ENCODE measurements at regions not wholly inside any gene's neighbourhood (a gene's known extent, or its start where the extent isn't known, plus 50 kb on each side); places are given as distances from the start of the nearest gene placed in this dataset.
"Not testable (repeated sequence)": the region's sequence is repeated elsewhere in the genome, so short reads cannot be mapped to it uniquely, and the experiment has no call there.

DNA sequence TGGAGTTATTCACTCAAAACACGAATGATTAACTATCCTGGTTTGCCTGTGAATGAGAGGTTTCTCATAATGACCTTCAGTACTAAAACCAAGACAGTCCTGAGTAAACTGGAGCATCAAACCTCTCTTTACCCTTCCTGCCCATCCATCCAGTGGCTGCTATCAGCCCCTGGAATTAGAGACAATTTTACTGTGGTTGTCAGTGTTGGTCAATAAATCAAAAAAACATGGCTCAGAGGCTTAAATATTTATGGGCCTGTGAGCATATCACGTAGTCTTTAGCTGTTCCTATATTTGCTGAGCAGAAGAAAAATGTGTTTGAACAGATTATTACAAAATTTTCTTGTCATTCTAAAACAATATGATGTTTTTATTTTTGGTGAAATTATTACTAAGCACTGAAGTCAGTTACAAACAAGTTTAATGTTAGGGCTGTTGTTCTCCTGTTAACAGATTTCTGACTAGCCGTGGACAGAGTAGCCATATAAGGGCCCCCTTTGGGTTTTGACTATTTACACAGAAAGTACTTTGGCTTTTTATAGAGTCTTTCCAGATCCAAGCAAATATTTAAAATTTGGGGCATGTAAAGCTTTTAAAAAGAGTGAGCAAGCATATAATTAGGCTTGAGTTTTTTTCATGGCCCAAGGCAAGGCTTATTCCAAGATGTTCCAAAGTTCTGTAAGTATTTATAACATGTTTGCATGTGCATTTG is 580.9 kb downstream of the DIPK2A start:
- no peak for DNase-seq

DNA sequence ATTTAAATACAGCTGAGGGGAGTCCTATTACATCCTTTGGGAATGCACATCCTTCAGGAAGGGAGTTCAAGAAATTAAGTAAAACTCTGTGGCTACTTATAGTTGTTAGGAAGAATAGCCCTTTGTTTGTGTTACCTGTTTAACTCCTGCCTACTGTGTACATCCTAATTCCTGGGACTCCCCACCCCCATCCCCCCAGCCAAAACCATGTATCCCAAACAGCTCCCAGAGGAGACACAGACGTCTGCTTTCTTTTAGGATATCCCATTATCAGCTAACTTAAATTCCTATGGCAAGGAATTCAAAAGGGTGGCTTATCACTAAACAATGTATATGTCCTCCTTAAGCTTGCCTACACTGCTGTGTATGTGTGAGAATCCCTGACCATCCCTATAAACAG is 581.7 kb downstream of the DIPK2A start:
- no peak for DNase-seq

DNA sequence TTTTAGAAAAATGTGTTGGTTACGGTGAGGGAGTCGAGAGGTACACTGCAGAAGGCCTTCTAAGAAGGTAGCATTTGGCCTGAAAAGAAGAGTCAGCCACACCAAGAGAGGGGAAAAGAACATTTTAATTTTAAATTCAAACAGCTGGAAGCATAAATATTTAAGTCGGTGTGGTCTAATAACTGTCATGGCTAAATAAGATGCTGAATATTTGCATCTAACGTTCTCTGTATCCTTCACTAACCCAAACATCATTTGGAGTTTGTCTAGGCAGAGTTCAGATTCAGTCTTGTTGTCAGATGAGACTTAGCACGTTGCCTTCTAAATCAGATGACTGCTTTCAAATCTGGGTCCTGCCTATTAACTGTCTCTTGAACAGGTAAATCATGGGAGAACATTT is 583.3 kb downstream of the DIPK2A start:
- DNase-seq = no peak

DNA sequence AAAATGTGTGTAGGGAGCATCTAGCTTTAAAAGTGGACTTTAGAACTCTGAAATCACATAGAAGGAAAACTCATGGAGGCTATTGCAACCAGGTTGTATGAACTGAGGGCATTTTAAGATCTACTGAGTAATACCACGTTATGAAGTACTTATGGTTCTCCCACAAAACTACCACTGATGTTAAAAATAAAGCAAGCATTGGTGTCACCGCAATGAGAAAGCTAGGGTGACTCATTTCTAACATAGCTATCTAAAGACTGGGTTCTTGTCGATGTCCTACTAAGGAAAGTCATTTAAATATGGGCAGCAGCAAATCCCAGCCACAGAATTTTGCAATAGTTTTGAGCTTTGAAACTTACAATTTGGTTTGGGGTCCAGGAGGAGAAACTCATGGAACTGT is 584.8 kb downstream of the DIPK2A start:
- DNase-seq = no peak

DNA sequence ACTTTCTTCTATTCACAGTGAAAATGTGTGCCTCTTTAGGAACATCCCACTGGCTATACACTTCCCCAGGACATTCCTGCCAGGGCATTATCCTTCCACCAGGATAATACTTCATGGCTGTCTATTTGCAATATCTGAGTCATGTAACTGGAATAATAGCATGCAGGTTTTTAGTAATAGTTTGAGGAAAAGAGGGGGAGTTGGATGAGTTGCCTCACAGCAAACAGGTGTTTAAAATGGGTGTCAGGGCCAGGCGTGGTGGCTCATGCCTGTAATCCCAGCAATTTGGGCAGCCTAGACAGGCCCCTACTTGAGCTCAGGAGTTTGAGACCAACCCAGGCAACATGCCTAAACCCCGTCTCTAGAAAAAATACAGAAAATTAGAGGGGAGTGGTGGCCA is 585.9 kb downstream of the DIPK2A start:
- DNase-seq = no peak

DNA sequence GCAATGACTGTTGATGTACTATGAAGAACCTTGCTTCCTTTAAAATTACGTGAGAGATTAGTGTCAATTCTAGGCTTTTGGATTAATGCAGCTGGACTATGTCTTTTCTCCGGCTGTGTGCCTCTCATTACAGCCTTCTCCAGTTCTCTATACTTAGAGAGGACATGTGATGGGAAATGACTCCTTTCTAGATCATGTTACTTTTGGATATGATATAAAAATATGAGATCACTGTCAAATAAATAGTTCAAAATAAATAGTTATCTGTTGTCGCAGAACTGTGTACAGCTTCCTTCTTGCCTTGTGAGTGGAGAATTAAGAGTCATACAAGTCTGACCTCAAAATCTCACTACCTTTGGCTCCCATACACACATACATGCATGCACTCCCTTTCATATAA is 592.4 kb downstream of the DIPK2A start:
- DNase-seq = no peak

DNA sequence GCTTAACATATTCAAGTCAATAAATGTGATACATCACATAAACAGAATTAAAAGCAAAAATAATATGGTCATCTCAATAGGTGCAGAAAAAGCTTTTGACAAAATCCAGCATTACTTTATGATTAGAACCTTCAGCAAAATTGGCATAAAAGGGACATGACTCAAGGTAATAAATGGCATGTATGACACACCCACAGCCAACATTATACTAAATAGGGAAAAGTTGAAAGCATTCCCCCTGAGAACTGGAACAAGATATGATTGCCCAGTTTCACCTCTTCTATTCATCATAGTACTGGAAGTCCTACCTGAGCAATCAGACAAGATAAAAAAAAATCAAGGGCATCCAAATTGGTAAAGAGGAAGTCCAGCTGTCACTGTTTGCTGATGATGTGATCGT is 594.7 kb downstream of the DIPK2A start:
- no peak for DNase-seq

DNA sequence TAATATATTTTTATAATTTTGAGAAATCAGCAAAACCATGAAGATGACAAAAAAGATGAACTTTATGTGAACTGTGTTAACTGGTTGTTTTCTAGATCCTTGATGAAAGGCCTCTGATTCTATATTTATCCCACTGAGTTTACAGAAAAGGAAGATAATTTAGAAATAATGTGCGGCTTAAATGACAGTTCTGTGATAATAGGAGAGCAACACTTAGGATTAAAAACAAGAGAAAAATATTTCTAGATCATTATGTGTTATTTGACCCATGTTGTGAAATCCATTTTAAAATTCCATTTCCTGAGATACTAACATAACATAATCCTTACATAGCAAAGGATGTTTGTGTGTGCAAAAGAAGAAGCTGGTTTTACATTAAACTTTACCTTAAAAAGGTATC is 598.0 kb downstream of the DIPK2A start:
- no peak for DNase-seq

DNA sequence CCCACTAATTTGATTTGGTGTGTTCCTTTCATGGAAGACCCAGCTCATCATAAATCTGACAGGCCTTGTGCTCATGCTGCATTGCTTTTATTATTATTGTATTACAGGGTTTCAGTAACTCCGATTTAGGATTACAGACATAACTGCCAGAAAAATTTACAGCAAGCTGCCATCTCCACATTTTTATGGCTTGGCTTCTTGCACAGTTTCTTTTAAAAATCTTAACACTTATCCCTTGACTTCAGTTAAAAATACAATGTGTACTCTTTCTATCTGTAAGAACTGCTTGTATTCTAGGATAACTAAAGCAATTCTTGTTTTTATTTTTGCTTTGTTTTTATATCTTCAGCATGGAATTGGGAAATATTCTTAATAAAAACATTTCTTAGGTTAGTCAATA is 612.2 kb downstream of the DIPK2A start:
- no peak for DNase-seq

DNA sequence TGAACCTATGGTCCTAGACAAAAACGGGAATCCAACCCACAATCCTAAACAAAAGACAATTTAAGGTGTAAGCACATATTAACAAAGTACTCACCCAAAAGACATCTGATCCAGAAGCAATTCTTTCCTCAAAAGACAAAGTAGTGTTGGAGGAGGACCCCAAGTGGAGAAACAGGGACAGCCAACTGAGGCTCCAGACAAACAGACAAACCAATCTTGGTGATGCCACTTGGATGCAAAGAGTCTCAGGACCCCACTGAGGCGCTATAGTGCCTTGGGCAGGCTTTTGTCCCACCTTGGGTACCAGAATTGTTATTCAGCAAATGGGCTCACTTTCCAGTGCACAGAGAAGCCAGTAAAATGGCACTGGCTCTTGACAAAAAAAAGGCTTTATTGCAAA is 613.8 kb downstream of the DIPK2A start:
- no peak for DNase-seq

DNA sequence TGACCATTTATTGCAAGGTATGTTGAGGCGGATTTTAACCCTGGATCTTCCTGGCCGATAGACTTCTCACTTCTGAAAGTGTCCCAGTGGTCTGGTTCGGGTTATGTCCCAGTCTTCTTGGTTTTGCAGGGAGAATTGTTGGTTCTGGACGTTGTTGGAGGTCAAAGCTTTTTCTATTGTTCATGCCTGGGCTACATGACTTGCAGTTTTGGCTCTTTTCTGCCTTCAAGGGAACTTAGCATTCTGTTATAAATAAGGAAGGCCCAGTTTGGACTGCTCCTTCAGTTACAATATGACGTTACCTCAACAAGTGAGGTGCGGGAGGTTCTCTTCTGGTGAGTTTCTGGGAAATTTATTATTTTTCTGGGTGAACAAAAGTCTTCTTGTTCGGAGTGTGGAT is 614.3 kb downstream of the DIPK2A start:
- no peak for DNase-seq

DNA sequence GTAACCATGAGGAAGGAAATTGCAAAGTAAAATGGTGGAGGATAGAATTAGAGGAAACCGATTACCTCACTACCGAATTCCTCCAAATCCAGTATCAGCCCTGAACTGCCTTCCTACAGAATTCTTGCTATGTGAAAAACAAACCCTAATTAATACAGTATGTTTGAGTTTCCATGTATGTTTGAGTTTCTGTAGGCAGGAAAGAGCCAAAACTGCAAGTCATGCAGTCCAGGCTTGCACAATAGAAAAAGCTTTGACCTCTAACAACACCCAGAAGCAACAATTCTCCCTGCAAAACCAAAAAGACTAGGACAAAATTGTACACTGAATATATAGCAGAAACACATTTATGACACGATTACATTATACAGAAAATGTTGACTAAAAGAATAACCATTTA is 614.8 kb downstream of the DIPK2A start:
- DNase-seq = no peak

DNA sequence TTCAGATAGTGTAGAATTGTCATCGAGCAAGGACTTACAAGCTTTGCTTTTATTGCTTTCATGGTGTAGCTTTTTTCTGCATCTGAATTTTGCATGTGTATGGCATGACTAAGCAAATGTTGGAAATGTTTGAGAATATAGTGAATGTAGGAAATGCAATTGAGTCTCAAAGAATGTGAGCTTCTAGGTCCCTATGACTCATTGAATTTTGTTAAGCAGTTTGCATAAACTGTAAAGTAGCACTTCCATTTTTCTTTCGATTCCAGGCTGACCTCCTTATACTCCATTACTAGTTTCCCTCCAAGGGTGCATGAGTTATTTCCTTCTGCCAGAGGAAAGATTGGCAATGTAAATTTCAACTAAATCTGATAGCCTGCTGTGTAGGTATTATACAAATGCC is 619.2 kb downstream of the DIPK2A start:
- no peak for DNase-seq

DNA sequence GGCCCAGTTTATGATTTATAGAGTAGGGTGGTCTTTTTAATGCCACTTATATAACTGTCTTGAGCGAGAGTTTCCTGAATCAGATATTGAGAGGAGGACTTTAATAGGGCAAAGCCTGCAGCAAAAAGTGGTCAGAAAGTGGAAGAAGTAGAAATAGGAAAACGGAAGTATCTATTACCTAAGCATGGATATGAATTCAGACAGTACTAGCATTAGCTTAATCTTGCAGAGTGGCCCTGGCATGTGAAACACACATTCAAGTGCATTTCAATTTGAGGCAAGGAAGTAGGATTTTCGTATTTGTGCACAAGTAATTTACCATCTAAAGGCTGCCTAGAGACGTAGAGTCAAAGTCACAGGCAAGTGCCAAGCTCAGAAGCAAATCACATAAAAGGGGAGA is 622.3 kb downstream of the DIPK2A start:
- no peak for DNase-seq

DNA sequence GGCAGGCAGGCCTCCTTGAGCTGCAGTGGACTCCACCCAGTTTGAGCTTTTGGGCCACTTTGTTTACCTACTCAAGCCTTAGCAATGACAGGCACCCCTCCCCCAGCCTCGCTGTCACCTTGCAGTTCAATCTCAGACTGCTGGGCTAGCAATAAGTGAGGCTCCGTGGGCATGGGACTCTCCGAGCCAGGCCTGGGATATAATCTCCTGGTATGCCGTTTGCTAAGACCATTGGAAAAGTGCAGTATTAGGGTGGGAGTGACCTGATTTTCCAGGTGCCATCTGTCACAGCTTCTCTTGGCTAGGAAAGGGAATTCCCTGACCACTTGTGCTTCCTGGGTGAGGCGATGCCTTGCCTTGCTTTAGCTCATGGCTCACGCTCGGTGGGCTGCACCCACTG is 648.6 kb downstream of the DIPK2A start:
- DNase-seq = not testable (repeated sequence)

DNA sequence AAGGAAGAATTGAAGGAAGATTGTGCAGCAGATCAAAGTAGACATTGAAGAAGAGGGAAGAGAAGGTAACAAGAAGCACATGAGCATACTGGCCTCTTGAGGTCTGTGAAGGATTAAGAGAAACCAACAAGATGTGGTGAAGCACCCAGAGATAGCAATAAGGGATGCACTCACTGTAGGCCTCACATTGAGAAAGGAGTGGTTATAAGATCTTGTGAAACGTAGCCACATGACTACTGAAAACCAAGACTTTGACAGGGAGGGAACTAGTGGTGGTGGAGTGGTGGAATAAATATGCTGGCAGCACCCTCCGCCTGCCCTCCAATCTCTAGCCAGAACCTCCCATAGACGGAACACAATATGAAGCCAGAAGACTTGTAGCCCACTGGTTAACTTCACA is 651.2 kb downstream of the DIPK2A start:
- no peak for DNase-seq

DNA sequence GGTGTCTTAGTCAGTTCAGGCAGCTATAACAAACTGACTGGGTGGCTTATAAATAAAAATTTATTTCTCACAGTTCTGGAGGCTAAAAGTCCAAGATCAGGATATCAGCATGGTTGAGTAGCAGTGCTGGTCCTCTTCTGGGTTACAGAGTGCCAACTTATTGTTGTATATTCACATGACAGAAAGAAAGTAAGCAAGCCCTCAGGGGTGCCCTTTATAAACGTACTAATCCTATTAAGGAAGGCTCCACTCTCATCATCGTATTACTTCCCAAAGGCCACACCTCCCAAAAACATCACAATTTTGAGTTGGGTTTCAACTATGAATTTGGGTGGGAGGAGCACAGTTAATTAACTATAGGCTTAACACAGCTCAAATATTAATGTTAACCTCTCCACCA is 653.0 kb downstream of the DIPK2A start:
- no peak for DNase-seq

DNA sequence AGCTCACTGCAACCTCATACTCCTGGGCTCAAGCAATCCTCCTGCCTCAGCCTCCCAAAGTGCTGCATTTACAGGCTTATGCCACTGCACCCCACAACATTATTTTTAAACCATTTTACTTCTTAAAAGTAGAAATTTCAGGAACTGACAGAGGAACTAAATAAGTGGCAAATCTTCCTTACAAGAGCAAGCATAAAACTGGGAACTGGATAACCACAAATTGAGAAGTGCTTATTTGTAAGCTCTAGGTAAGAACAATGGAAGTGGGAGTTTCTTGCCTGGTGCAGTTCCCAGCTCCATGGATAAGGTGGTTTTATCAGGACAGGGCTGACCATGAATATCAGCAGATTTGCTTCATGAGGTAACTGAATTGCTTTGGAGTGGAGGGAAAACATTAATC is 655.2 kb downstream of the DIPK2A start:
- DNase-seq = no peak

DNA sequence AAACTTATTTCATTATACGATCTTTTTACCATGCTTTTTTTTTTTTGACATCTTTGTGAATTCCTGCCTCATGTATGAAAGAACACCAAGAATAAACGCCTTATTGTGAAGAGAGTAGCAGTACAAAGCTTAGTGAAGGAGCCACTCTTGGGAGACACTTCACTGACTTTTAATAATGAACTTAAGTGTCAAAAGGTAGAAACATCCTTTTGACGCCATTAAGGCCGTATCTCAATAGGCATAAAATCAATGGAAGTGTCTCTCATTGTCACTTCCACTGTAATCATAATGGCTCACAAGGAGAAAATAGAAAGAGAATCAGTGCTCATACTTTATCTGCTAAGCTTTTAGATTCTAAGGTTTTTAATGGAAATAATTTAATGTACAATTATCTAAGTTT is 657.8 kb downstream of the DIPK2A start:
- no peak for DNase-seq

DNA sequence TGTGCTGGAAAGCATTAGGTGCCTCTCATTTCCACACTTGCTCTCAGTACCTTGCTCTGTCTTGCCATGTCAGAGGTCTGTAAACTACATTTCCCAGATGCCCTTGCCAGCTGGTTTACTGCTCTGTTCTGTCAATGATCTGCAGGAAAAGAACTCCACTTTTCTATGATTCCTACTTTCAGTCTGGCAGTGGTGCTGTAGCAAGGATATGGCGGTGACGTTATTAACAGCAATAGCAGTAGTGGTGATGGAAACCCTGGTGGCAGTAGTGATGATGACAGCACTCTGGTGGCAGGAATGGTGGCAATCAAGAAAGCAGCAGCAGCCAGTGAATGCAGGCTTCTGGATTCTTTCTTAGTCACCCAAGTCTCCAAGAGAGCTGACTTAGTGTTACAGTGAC is 665.2 kb downstream of the DIPK2A start:
- no peak for DNase-seq

DNA sequence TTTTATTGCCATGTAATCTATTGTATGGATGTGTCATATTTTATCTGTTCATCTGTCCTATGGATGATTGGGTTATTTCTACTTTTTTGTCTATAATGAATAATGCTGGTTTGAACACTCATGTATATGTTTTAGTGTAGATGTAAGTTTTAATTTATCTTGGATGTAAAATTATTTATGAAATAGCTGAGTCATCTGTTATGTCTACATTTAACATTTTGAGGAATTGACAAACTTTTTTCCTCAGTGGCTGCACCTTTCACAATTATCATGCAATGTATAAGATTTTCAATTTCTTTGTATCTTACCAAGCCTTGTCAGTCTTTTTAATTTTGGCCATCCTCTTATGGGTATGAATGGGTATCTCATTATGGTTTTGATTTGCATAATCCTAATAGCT is 666.4 kb downstream of the DIPK2A start:
- DNase-seq = no peak

DNA sequence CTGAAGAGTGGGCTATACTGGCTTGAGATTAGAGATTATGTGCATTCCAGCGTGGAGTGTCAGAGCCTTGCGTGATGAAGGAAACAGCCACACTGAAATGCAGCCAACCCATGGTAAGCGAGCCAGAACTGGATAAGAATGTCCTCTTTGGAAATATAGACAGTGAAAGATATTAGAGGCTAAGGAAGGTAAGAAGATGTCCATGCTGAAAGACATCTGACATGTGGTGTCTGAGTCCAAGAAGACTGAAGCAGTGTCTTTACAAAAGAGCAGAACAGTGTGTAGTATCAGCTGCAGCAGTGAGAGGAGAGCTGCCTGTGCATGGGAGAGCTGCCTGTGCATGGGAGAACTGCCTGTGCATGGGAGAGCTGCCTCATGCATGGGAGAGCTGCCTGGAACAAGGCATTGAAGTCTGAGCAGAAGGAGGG is 672.2 kb downstream of the DIPK2A start:
- no peak for DNase-seq

DNA sequence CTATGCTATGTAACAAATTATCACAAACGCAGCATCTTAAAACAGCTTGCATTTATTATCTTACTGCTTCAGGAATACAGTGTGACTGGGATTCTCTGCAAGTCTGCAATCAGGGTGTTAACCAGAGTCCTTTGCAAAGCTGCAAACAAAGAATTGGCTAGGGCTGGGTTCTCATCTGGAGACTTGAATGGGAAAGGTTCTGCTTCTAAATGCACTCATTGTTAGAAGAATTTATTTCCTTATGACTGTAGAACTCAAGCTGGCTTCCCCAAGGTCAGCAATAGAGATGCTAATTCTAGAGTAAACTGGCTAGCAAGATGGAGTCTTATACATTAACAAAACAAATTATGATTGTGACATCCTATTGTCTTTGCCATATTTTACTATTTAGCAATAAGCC is 673.7 kb downstream of the DIPK2A start:
- no peak for DNase-seq

DNA sequence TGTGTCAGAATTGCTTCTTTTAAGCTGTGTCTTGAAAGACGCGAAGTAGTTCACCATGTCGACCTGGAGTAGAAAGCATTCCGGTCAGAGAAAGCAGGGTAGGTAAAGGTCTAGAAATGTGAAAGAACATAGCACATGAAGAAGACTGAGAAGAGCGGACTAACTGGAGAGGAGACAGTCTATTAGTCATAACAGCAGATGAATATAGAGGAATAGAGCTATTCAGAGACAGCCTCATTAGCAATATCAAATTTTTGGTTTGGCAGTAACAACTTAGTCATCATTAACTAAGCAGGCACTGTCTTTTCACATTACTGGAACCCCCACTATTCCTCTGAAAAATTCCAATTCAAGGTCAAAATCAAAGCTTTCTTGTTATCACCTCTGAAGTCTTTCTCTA is 678.8 kb downstream of the DIPK2A start:
- DNase-seq = no peak

DNA sequence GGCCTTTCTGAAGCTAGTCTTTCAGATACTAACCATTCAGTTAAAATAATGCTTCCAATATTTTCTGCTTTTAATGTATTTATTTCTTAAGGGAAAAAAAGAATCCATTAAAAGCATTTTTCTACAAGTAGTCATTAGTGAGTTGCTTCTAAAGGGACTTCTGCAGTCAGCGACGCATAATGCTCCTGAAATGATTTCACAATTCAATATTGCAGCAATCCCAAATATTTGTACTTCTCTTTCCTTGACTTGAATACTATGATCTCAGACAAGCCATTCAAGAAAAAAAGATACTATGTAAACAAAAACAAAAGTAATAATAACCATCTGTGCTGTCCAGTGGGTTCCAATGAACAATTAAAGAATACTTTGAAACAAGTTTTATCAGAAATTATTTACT is 681.0 kb downstream of the DIPK2A start:
- DNase-seq = no peak

DNA sequence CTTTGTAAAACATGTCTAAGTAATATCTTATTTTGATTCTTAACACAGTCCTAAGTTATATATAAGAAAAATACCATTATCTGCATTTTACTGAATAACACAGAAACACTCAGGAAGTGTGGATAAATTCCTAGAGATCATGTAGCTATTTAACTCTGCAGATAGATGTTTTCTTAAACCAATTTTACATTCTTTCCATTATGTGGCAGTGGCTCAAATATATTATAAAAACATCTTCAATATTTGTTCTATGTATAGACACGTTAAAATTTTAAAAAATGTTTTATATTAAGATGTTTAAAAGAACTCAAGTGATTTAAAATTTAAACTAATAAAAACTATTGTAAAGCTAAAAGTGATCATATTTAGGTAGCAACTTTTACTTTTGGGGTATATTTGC is 683.8 kb downstream of the DIPK2A start:
- DNase-seq = no peak

Data from 8988T (cell line).